ENCODE measurements at regions not wholly inside any gene's neighbourhood (a gene's known extent, or its start where the extent isn't known, plus 50 kb on each side); places are given as distances from the start of the nearest gene placed in this dataset.

- Histone ChIP-seq H3K18ac (ENCODE audit: low read length) (no peak overlapping the region), H3K14ac (ENCODE audit: low read length) (no peak overlapping the region), H3K27me3 (ENCODE audit: control insufficient read depth in 3 of 3, insufficient read depth in 3 of 3, low read depth in 1 of 3, low read length in 3 of 3) (peaks cover 0 to 21% (median 0%) of the 10 kb centered on the region in 3 experiments), H3K79me1 (ENCODE audit: low read depth, low read length) (no peaks in the 10 kb centered on the region), H2AK5ac (ENCODE audit: low read depth, low read length) (no peak overlapping the region), H2BK15ac (ENCODE audit: low read length) (no peak overlapping the region), H3K9ac (ENCODE audit: low read depth, low read length, poor library complexity) (no peak overlapping the region), H2BK5ac (ENCODE audit: low read length) (no peak overlapping the region), H2AFZ (ENCODE audit: low read length) (no peak overlapping the region), H3K4me1 (ENCODE audit: control insufficient read depth in 2 of 2, insufficient read depth in 1 of 2, low read depth in 1 of 2, low read length in 2 of 2) (peaks cover 0 to 2% of the 10 kb centered on the region in 2 donors), H3K23ac (ENCODE audit: low read depth, low read length, poor library complexity) (no peak overlapping the region), H3K4me2 (ENCODE audit: insufficient read depth, low read length, poor library complexity, severe bottlenecking) (no peak overlapping the region), H2BK12ac (ENCODE audit: low read length) (no peak overlapping the region), H3K36me3 (replicated peaks in 1 of 2; ENCODE audit: control insufficient read depth in 2 of 2, insufficient read depth in 2 of 2, low read length in 2 of 2) (no peaks in the 10 kb centered on the region), H4K91ac (ENCODE audit: low read depth, low read length, poor library complexity) (no peak overlapping the region), H3K4ac (ENCODE audit: low read length) (no peak overlapping the region), H3K4me3 (ENCODE audit: low read length in 2 of 2) (no peak overlapping the region), H3K27ac (replicated peaks; ENCODE audit: low read length) (no peak overlapping the region), H3K9me3 (replicated peaks in 1 of 2; ENCODE audit: control insufficient read depth in 2 of 2, insufficient read depth in 1 of 2, low read depth in 1 of 2, low read length in 2 of 2) (peaks cover 0 to 4% of the 10 kb centered on the region in 2 donors), H2BK120ac (ENCODE audit: low read depth, low read length) (no peak overlapping the region), H4K8ac (ENCODE audit: low read depth, low read length) (no peak overlapping the region)
- DNase-seq (ENCODE audit: low spot score) = no peak
- WGBS, 2 donors (ENCODE audit: extremely low coverage in 2 of 2, insufficient read length in 2 of 2, insufficient replicate concordance in 1 of 2) = no CpG with 5 or more reads among the region's 15 CpGs
These were observed 260.6 kb downstream of the C16orf95 start for GRCh38 chr16:87056551-87056950.

- Histone ChIP-seq H2BK5ac (ENCODE audit: low read length) (no peak overlapping the region), H3K36me3 (replicated peaks in 1 of 2; ENCODE audit: control insufficient read depth in 2 of 2, insufficient read depth in 2 of 2, low read length in 2 of 2) (no peaks in the 10 kb centered on the region), H3K79me1 (ENCODE audit: low read depth, low read length) (no peaks in the 10 kb centered on the region), H3K27ac (replicated peaks; ENCODE audit: low read length) (no peak overlapping the region), H2BK12ac (ENCODE audit: low read length) (no peak overlapping the region), H3K27me3 (ENCODE audit: control insufficient read depth in 3 of 3, insufficient read depth in 3 of 3, low read depth in 1 of 3, low read length in 3 of 3) (peaks cover 0 to 25% (median 2%) of the 10 kb centered on the region in 3 experiments), H2AK5ac (ENCODE audit: low read depth, low read length) (peak overlapping the region; percentile 62), H4K91ac (ENCODE audit: low read depth, low read length, poor library complexity) (no peak overlapping the region), H3K4me3 (ENCODE audit: low read length in 2 of 2) (no peak overlapping the region), H3K23ac (ENCODE audit: low read depth, low read length, poor library complexity) (no peak overlapping the region), H2BK15ac (ENCODE audit: low read length) (no peak overlapping the region), H4K8ac (ENCODE audit: low read depth, low read length) (no peak overlapping the region), H3K14ac (ENCODE audit: low read length) (peak overlapping the region; percentile 26), H2AFZ (ENCODE audit: low read length) (peak overlapping the region; percentile 8), H3K9me3 (replicated peaks in 1 of 2; ENCODE audit: control insufficient read depth in 2 of 2, insufficient read depth in 1 of 2, low read depth in 1 of 2, low read length in 2 of 2) (peaks cover 0 to 4% of the 10 kb centered on the region in 2 donors), H2BK120ac (ENCODE audit: low read depth, low read length) (no peak overlapping the region), H3K18ac (ENCODE audit: low read length) (no peak overlapping the region), H3K4me2 (ENCODE audit: insufficient read depth, low read length, poor library complexity, severe bottlenecking) (no peak overlapping the region), H3K4ac (ENCODE audit: low read length) (no peak overlapping the region), H3K4me1 (ENCODE audit: control insufficient read depth in 2 of 2, insufficient read depth in 1 of 2, low read depth in 1 of 2, low read length in 2 of 2) (peaks cover 0 to 3% of the 10 kb centered on the region in 2 donors), H3K9ac (ENCODE audit: low read depth, low read length, poor library complexity) (no peak overlapping the region)
- no CpG with 5 or more reads among the region's 26 CpGs for WGBS, 2 donors (ENCODE audit: extremely low coverage in 2 of 2, insufficient read length in 2 of 2, insufficient replicate concordance in 1 of 2)
- DNase-seq (ENCODE audit: low spot score) = no peak
These were observed 259.8 kb downstream of the C16orf95 start for GRCh38 chr16:87057211-87057881.

- no peak for DNase-seq (ENCODE audit: low spot score)
These were observed 259.1 kb downstream of the C16orf95 start for GRCh38 chr16:87057951-87058560.

GRCh38 chr16:87058728-87059250 is 258.4 kb downstream of the C16orf95 start:
- no CpG with 5 or more reads among the region's 17 CpGs for WGBS, 2 donors (ENCODE audit: extremely low coverage in 2 of 2, insufficient read length in 2 of 2, insufficient replicate concordance in 1 of 2)
- DNase-seq (ENCODE audit: low spot score) = no peak
- H2BK120ac ChIP-seq (ENCODE audit: low read depth, low read length) = no peak overlapping the region
- no peak overlapping the region for H3K23ac ChIP-seq (ENCODE audit: low read depth, low read length, poor library complexity)
- no peak overlapping the region for H2AK5ac ChIP-seq (ENCODE audit: low read depth, low read length)
- no peaks in the 10 kb centered on the region for H3K79me1 ChIP-seq (ENCODE audit: low read depth, low read length)
- no peak overlapping the region for H2AFZ ChIP-seq (ENCODE audit: low read length)
- no peak overlapping the region for H2BK15ac ChIP-seq (ENCODE audit: low read length)
- no peak overlapping the region for H3K14ac ChIP-seq (ENCODE audit: low read length)
- no peak overlapping the region for H3K18ac ChIP-seq (ENCODE audit: low read length)
- peaks cover 0 to 31% (median 2%) of the 10 kb centered on the region in 3 experiments for H3K27me3 ChIP-seq (ENCODE audit: control insufficient read depth in 3 of 3, insufficient read depth in 3 of 3, low read depth in 1 of 3, low read length in 3 of 3)
- H3K9me3 ChIP-seq (replicated peaks in 1 of 2; ENCODE audit: control insufficient read depth in 2 of 2, insufficient read depth in 1 of 2, low read depth in 1 of 2, low read length in 2 of 2) = peaks cover 0 to 6% of the 10 kb centered on the region in 2 donors
- H4K8ac ChIP-seq (ENCODE audit: low read depth, low read length) = no peak overlapping the region
- H2BK12ac ChIP-seq (ENCODE audit: low read length) = no peak overlapping the region
- no peak overlapping the region for H3K9ac ChIP-seq (ENCODE audit: low read depth, low read length, poor library complexity)
- H4K91ac ChIP-seq (ENCODE audit: low read depth, low read length, poor library complexity) = no peak overlapping the region
- no peaks in the 10 kb centered on the region for H3K36me3 ChIP-seq (replicated peaks in 1 of 2; ENCODE audit: control insufficient read depth in 2 of 2, insufficient read depth in 2 of 2, low read length in 2 of 2)
- H3K4me2 ChIP-seq (ENCODE audit: insufficient read depth, low read length, poor library complexity, severe bottlenecking) = no peak overlapping the region
- no peak overlapping the region for H3K4ac ChIP-seq (ENCODE audit: low read length)
- H3K4me1 ChIP-seq (ENCODE audit: control insufficient read depth in 2 of 2, insufficient read depth in 1 of 2, low read depth in 1 of 2, low read length in 2 of 2) = peaks cover 0 to 1% of the 10 kb centered on the region in 2 donors
- no peak overlapping the region for H3K4me3 ChIP-seq (ENCODE audit: low read length in 2 of 2)
- H3K27ac ChIP-seq (replicated peaks; ENCODE audit: low read length) = no peak overlapping the region
- no peak overlapping the region for H2BK5ac ChIP-seq (ENCODE audit: low read length)

More at GRCh38 chr16:87057951-87058560, 259.1 kb downstream of the C16orf95 start:
- no peak overlapping the region for H2BK120ac ChIP-seq (ENCODE audit: low read depth, low read length)
- H4K8ac ChIP-seq (ENCODE audit: low read depth, low read length) = no peak overlapping the region
- H3K9me3 ChIP-seq (replicated peaks in 1 of 2; ENCODE audit: control insufficient read depth in 2 of 2, insufficient read depth in 1 of 2, low read depth in 1 of 2, low read length in 2 of 2) = peaks cover 0 to 4% of the 10 kb centered on the region in 2 donors
- no peak overlapping the region for H3K4ac ChIP-seq (ENCODE audit: low read length)
- peaks cover 0 to 27% (median 2%) of the 10 kb centered on the region in 3 experiments for H3K27me3 ChIP-seq (ENCODE audit: control insufficient read depth in 3 of 3, insufficient read depth in 3 of 3, low read depth in 1 of 3, low read length in 3 of 3)
- no CpG with 5 or more reads among the region's 26 CpGs for WGBS, 2 donors (ENCODE audit: extremely low coverage in 2 of 2, insufficient read length in 2 of 2, insufficient replicate concordance in 1 of 2)
- no peak overlapping the region for H3K4me2 ChIP-seq (ENCODE audit: insufficient read depth, low read length, poor library complexity, severe bottlenecking)
- no peaks in the 10 kb centered on the region for H3K36me3 ChIP-seq (replicated peaks in 1 of 2; ENCODE audit: control insufficient read depth in 2 of 2, insufficient read depth in 2 of 2, low read length in 2 of 2)
- H2BK15ac ChIP-seq (ENCODE audit: low read length) = no peak overlapping the region
- H3K18ac ChIP-seq (ENCODE audit: low read length) = no peak overlapping the region
- no peak overlapping the region for H3K27ac ChIP-seq (replicated peaks; ENCODE audit: low read length)
- no peak overlapping the region for H2AFZ ChIP-seq (ENCODE audit: low read length)
- no peak overlapping the region for H2BK12ac ChIP-seq (ENCODE audit: low read length)
- no peak overlapping the region for H4K91ac ChIP-seq (ENCODE audit: low read depth, low read length, poor library complexity)
- H3K9ac ChIP-seq (ENCODE audit: low read depth, low read length, poor library complexity) = no peak overlapping the region
- H2BK5ac ChIP-seq (ENCODE audit: low read length) = no peak overlapping the region
- peaks cover 0 to 3% of the 10 kb centered on the region in 2 donors for H3K4me1 ChIP-seq (ENCODE audit: control insufficient read depth in 2 of 2, insufficient read depth in 1 of 2, low read depth in 1 of 2, low read length in 2 of 2)
- no peak overlapping the region for H3K23ac ChIP-seq (ENCODE audit: low read depth, low read length, poor library complexity)
- H3K4me3 ChIP-seq (ENCODE audit: low read length in 2 of 2) = no peak overlapping the region
- no peaks in the 10 kb centered on the region for H3K79me1 ChIP-seq (ENCODE audit: low read depth, low read length)
- peak overlapping the region; percentile 20 for H2AK5ac ChIP-seq (ENCODE audit: low read depth, low read length)
- no peak overlapping the region for H3K14ac ChIP-seq (ENCODE audit: low read length)
